MCF 10A (cell line): ENCODE measurements at regions not wholly inside any gene's neighbourhood (a gene's known extent, or its start where the extent isn't known, plus 50 kb on each side); places are given as distances from the start of the nearest gene placed in this dataset.
"Not testable (repeated sequence)": the region's sequence is repeated elsewhere in the genome, so short reads cannot be mapped to it uniquely, and the experiment has no call there.

ENCODE experiments used
- BruUV-seq: library from RNA; stranded (reverse); fragments of 400-500 nt; replicated peaks from 2 replicates; lab custom pipeline; 2021; lab: Mats Ljungman, UMichigan
- CTCF ChIA-PET: fragments of 300-600 bp; sonication (Branson Sonifier 250); formaldehyde crosslinking; extraction: SDS; loops from one replicate; lab custom pipeline; 2021; ENCODE audit warnings: antibody characterized with exemption, inconsistent platforms; lab: Yijun Ruan, JAX
- POLR2A ChIA-PET: fragments of 300-600, 350-650 bp; sonication (Branson Sonifier 250); formaldehyde crosslinking; extraction: SDS; loops from one replicate; lab custom pipeline; 2020; ENCODE audit warnings: antibody characterized with exemption, inconsistent platforms; lab: Yijun Ruan, JAX
- DNase-seq: peaks from one replicate; pipeline ENCODE4 v3.0.0-alpha.2; 2018; ENCODE audit not compliant: unreplicated experiment
- H3K27ac Mint-ChIP-seq: one replicate; pipeline ENCODE4 v1.8.0; 2022; ENCODE audit warnings: mild to moderate bottlenecking, low read depth, mixed read lengths; ENCODE audit not compliant: unreplicated experiment
- H3K27me3 Mint-ChIP-seq: one replicate; pipeline ENCODE4 v1.8.0; 2022; ENCODE audit warnings: mixed read lengths; ENCODE audit not compliant: insufficient read depth, unreplicated experiment
- H3K36me3 Mint-ChIP-seq: one replicate; pipeline ENCODE4 v1.8.0; 2022; ENCODE audit warnings: mild to moderate bottlenecking, moderate library complexity, mixed read lengths; ENCODE audit not compliant: insufficient read depth, unreplicated experiment
- H3K4me1 Mint-ChIP-seq: one replicate; pipeline ENCODE4 v1.8.0; 2022; ENCODE audit warnings: mixed read lengths; ENCODE audit not compliant: insufficient read depth, unreplicated experiment
- H3K4me3 Mint-ChIP-seq: one replicate; pipeline ENCODE4 v1.8.0; 2022; ENCODE audit warnings: mild to moderate bottlenecking, moderate library complexity, mixed read lengths; ENCODE audit not compliant: unreplicated experiment
- H3K9me3 Mint-ChIP-seq: one replicate; pipeline ENCODE4 v1.8.0; 2022; ENCODE audit warnings: mixed read lengths; ENCODE audit not compliant: unreplicated experiment
- intact Hi-C: fragments of 100-400 bp; cut with micrococcal nuclease; formaldehyde crosslinking; loops from 2 replicates; pipeline ENCODE4 v1.14.1; 2022
- TF ChIP-seq, protein P1 (sequence below): fragments of 200-600 bp; IDR thresholded peaks from one replicate; pipeline ENCODE4 v1.8.0; 2022; ENCODE audit warnings: antibody characterized with exemption, mild to moderate bottlenecking; ENCODE audit not compliant: unreplicated experiment

DNA sequence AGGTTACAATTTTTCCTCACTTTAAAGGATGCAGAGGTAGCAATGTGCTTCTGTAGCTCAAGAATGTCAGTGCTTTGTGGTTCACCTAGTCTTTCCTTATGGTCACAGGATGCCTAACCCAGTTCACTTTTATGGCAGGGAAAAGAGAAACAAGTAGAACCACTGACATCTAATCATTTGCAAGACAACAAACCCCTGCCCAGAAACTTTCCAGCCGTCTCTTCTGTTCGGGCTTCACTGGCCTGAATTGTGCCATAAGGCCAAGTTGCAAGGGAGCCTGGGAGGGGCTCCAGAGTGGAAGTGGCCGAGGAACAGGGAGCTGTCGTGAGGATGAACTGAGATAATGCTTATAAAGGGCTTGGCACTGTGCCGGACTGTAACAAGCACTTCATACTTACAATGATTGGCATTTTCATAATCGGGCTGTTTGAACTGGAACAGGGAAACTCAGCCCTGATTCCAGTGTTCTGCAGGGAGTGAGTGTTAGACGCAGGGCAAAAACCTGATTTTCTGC, 212.6 kb downstream of the BCAS1 start:
- Mint-ChIP-seq H3K4me1 (no peaks in the 10 kb centered on the region), H3K27me3 (no peaks in the 10 kb centered on the region), H3K9me3 (no peaks in the 10 kb centered on the region), H3K36me3 (no peaks in the 10 kb centered on the region), H3K4me3 (no peak overlapping the region), H3K27ac (no peak overlapping the region)
- intact Hi-C loops, result no loop called here
- BruUV-seq, result no TSS peak
- TF ChIP-seq, protein P1, sequence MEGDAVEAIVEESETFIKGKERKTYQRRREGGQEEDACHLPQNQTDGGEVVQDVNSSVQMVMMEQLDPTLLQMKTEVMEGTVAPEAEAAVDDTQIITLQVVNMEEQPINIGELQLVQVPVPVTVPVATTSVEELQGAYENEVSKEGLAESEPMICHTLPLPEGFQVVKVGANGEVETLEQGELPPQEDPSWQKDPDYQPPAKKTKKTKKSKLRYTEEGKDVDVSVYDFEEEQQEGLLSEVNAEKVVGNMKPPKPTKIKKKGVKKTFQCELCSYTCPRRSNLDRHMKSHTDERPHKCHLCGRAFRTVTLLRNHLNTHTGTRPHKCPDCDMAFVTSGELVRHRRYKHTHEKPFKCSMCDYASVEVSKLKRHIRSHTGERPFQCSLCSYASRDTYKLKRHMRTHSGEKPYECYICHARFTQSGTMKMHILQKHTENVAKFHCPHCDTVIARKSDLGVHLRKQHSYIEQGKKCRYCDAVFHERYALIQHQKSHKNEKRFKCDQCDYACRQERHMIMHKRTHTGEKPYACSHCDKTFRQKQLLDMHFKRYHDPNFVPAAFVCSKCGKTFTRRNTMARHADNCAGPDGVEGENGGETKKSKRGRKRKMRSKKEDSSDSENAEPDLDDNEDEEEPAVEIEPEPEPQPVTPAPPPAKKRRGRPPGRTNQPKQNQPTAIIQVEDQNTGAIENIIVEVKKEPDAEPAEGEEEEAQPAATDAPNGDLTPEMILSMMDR, result no peak
- no peak for DNase-seq
- POLR2A ChIA-PET, result interaction anchor here (0.6 to 4.6 kb wide), 5 partner anchors 8 to 126 kb away, joined by 3 to 19 read pairs (median 4); no protein-coding TSS in a partner anchor
- CTCF ChIA-PET, result interaction anchor here (0.5 to 2.2 kb wide), 5 partner anchors 8 to 350 kb away, joined by 3 to 9 read pairs (median 6); no protein-coding TSS in a partner anchor

DNA sequence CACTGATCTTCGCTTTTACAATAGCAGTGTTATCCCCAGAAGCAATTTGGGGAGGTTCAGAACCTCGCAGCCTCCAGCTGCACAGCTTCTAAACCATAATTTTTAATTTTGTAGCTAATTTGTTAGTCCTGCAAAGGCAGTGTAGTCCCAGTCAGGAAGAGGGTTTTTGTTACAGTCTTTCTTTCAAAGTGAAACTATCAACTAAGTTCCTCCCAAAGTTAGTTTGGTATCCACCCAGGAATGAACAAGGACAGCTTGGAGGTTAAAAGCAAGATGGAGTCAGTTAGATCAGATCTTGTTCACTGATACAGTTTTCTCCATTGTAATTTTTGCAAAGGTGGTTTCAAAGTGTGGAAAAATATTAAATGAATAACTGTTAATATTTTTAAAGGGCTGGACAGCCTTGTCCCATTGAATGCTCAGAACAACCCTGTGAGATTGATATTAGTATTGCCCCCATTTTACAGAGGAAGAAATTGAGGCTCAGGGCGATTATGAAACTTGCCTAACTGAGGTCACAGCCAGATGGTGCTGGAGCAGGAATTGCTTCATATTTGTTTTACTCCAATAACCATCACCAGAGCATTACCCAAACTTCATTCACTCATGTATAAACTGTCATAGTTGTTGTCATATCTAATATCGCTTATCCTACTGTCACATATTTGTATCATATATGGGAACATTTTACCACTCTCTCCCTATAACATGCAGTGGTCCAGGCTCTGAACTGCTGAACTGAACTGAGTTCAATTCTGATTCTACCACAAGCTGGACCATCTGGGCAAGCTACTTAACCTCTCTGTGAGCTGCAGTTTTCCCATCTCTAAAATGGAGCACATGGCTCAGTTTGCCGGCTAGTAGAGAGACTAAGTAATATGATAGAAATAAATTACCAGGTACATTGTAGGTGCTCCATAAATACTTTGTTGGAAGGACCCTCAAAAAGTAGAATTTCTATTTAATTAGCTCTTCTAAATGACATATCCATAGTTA, 213.8 kb downstream of the BCAS1 start:
- no peak overlapping the region for H3K27ac Mint-ChIP-seq
- no peaks in the 10 kb centered on the region for H3K4me1 Mint-ChIP-seq
- DNase-seq, result no peak
- TF ChIP-seq, protein P1, result no peak
- intact Hi-C loops, result no loop called here
- POLR2A ChIA-PET, result interaction anchor here (0.6 to 4.6 kb wide), 5 partner anchors 8 to 125 kb away, joined by 3 to 19 read pairs (median 4); no protein-coding TSS in a partner anchor
- BruUV-seq, result no TSS peak
- CTCF ChIA-PET, result interaction anchor here (0.7 to 2.2 kb wide), 4 partner anchors 9 to 278 kb away, joined by 3 to 9 read pairs (median 6); no protein-coding TSS in a partner anchor
- no peaks in the 10 kb centered on the region for H3K36me3 Mint-ChIP-seq
- H3K9me3 Mint-ChIP-seq, result no peaks in the 10 kb centered on the region
- no peak overlapping the region for H3K4me3 Mint-ChIP-seq
- no peaks in the 10 kb centered on the region for H3K27me3 Mint-ChIP-seq

DNA sequence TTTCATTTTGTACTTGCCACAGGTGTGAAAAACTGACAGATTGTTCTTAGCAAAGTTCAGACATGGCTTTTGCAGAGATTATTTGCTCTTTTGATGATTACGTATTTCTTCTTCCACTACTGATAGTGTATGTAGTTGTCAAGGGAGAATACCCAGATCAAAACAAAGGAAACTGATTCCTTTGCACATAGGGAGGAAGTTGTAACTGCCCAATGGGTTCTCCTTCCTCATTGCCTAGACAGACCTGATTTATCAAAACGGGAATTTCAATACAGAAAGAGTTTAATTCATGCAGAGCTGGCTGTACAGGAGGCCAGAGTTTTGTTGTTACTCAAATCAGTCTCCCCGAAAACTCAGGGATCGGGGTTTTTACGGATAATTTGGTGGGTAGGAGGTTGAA, 214.7 kb downstream of the BCAS1 start:
- ChIA-PET CTCF (interaction anchor here (2.2 kb wide), 1 partner anchor 10 kb away, joined by 9 read pairs; no protein-coding TSS in a partner anchor), POLR2A (interaction anchor here (2.4 to 4.6 kb wide), 2 partner anchors 10 to 27 kb away, joined by 14 to 19 read pairs; no protein-coding TSS in a partner anchor)
- Mint-ChIP-seq H3K36me3 (no peaks in the 10 kb centered on the region), H3K9me3 (no peaks in the 10 kb centered on the region), H3K4me1 (no peaks in the 10 kb centered on the region), H3K27ac (no peak overlapping the region), H3K27me3 (no peaks in the 10 kb centered on the region), H3K4me3 (no peak overlapping the region)
- BruUV-seq, result no TSS peak
- no peak for DNase-seq
- TF ChIP-seq, protein P1, result no peak
- intact Hi-C loops, result no loop called here

DNA sequence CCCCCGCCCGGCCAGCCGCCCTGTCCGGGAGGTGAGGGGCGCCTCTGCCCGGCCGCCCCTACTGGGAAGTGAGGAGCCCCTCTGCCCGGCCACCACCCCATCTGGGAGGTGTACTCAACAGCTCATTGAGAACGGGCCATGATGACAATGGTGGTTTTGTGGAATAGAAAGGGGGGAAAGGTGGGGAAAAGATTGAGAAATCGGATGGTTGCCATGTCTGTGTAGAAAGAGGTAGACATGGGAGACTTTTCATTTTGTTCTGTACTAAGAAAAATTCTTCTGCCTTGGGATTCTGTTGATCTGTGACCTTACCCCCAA, 215.8 kb downstream of the BCAS1 start:
- DNase-seq, H3K27me3 Mint-ChIP-seq, BruUV-seq, CTCF ChIA-PET, H3K27ac Mint-ChIP-seq, POLR2A ChIA-PET, H3K4me3 Mint-ChIP-seq, intact Hi-C loops, H3K9me3 Mint-ChIP-seq, H3K4me1 Mint-ChIP-seq, H3K36me3 Mint-ChIP-seq: not testable (repeated sequence)
